K562 (cell line): ENCODE measurements at regions not wholly inside any gene's neighbourhood (a gene's known extent, or its start where the extent isn't known, plus 50 kb on each side); places are given as distances from the start of the nearest gene placed in this dataset.

ENCODE experiments used
- ATAC-seq: fragments of 200-7000 bp; cut with Tn5 transposase; 3 replicates; pipeline ENCODE4 v1.9.1; 2020; ENCODE audit warnings: moderate library complexity
- BruUV-seq: library from RNA; stranded (reverse); fragments of 400-500 nt; replicated peaks from 2 replicates; lab custom pipeline; 2021; lab: Mats Ljungman, UMichigan
- CTCF ChIA-PET: fragments of 300-600 bp; formaldehyde crosslinking; extraction: SDS; loops from one replicate; lab custom pipeline; 2021; ENCODE audit warnings: low intra/inter-chr PET ratio; lab: Yijun Ruan, JAX
- POLR2A ChIA-PET: fragments of 300-600, 350-650 bp; sonication (Branson Sonifier 250); formaldehyde crosslinking; extraction: SDS; loops from one replicate; lab custom pipeline; 2021; ENCODE audit warnings: antibody characterized with exemption, inconsistent platforms; lab: Yijun Ruan, JAX
- DNase-seq, 4 experiments: peaks; one replicate each; pipeline versions ENCODE4 v3.0.0 to v3.0.0-alpha.2; 2011 to 2018; ENCODE audit warnings: low spot score in 3 of 4, mixed read lengths in 3 of 4; ENCODE audit errors: extremely low read depth in 1 of 4
- FAIRE-seq: peaks from 2 replicates; lab custom pipeline; 2011; peaks lifted over from hg19 to GRCh38; lab: Jason Lieb, UNC
- H2AFZ ChIP-seq: 2 replicates; pipeline ENCODE4 v1.6.0; 2011; ENCODE audit warnings: low read depth, low read length, control low read depth, inconsistent platforms
- H3K27ac ChIP-seq: fragments of 200-600 bp; 3 replicates; pipeline ENCODE4 v1.8.0; 2011; ENCODE audit warnings: low read depth, mild to moderate bottlenecking, control low read depth, inconsistent platforms, low read length, moderate library complexity, mixed read lengths; ENCODE audit errors: extremely low read depth
- H3K27me3 ChIP-seq, 2 experiments: fragments of 300-600 bp in 1 of 2; 2 replicates in 1 of 2; 3 replicates in 1 of 2; pipeline versions ENCODE4 v1.6.0 to v1.8.0; 2011; ENCODE audit warnings: inconsistent platforms in 2 of 2, low read length in 2 of 2, mild to moderate bottlenecking in 1 of 2, mixed read lengths in 1 of 2, moderate library complexity in 1 of 2; ENCODE audit not compliant: control insufficient read depth in 2 of 2, insufficient read depth in 2 of 2
- H3K36me3 ChIP-seq: fragments of 300-600 bp; 3 replicates; pipeline ENCODE4 v1.8.0; 2011; ENCODE audit warnings: mild to moderate bottlenecking, low read length, inconsistent platforms; ENCODE audit not compliant: control insufficient read depth, insufficient read depth
- H3K4me1 ChIP-seq, 2 experiments: fragments of 200-600 bp in 1 of 2; replicated peaks in 1 of 2; 2 replicates in 1 of 2; 3 replicates in 1 of 2; pipeline versions ENCODE4 v1.5.1 to v1.8.0; 2011; ENCODE audit warnings: inconsistent platforms in 2 of 2, low read length in 2 of 2, mild to moderate bottlenecking in 1 of 2, mixed read lengths in 1 of 2, moderate library complexity in 1 of 2; ENCODE audit not compliant: control insufficient read depth in 2 of 2, insufficient read depth in 2 of 2
- H3K4me2 ChIP-seq: 2 replicates; pipeline ENCODE4 v1.6.1; 2011; ENCODE audit warnings: low read length, control low read depth, inconsistent platforms, mixed read lengths; ENCODE audit not compliant: insufficient read depth
- H3K4me3 ChIP-seq: fragments of 200-600 bp; sonication (generic), shearing (Covaris generic); 2 replicates; pipeline ENCODE4 v1.5.1; 2016; ENCODE audit warnings: control low read depth, inconsistent platforms
- H3K79me2 ChIP-seq: fragments of 200-600 bp; 3 replicates; pipeline ENCODE4 v1.8.0; 2011; ENCODE audit warnings: low read length, inconsistent platforms; ENCODE audit not compliant: control insufficient read depth, insufficient read depth
- H3K9ac ChIP-seq, 2 experiments: 2 replicates each; pipeline versions ENCODE4 v1.6.0 to v1.6.1; 2011; ENCODE audit warnings: low read depth in 2 of 2, low read length in 2 of 2, control low read depth in 1 of 2, inconsistent platforms in 1 of 2, mild to moderate bottlenecking in 1 of 2, mixed read lengths in 1 of 2; ENCODE audit not compliant: insufficient read depth in 1 of 2
- H3K9me1 ChIP-seq: one replicate; pipeline ENCODE4 v1.6.0; 2011; ENCODE audit warnings: inconsistent platforms, mild to moderate bottlenecking, low read length, moderate library complexity; ENCODE audit not compliant: control insufficient read depth, insufficient read depth
- H3K9me3 ChIP-seq: replicated peaks from 2 replicates; pipeline ENCODE4 v1.5.1; 2011; ENCODE audit warnings: low read depth, low read length, inconsistent platforms; ENCODE audit not compliant: control insufficient read depth, insufficient read depth
- H4K20me1 ChIP-seq: replicated peaks from 2 replicates; pipeline ENCODE4 v1.6.1; 2011; ENCODE audit warnings: low read length, inconsistent platforms, mixed read lengths; ENCODE audit not compliant: control insufficient read depth, insufficient read depth
- KAT2B ChIP-seq: IDR thresholded peaks from one replicate; pipeline ENCODE4 v1.6.1; 2012; ENCODE audit warnings: low read depth, mild to moderate bottlenecking, control low read depth, inconsistent platforms, low read length, moderate library complexity
- MXI1 ChIP-seq: IDR thresholded peaks from 2 replicates; pipeline ENCODE4 v1.6.1; 2011; ENCODE audit warnings: low read depth, mild to moderate bottlenecking, improper control_type of control experiment, low read length
- NFE2 ChIP-seq: IDR thresholded peaks from 2 replicates; pipeline ENCODE4 v1.6.1; 2014; ENCODE audit warnings: antibody characterized with exemption, low read depth
- RBM22 ChIP-seq: fragments of 200-400 bp; formaldehyde crosslinking; IDR thresholded peaks from 2 replicates; pipeline ENCODE4 v1.6.1; 2018; ENCODE audit warnings: low read length, low read depth; ENCODE audit not compliant: poor library complexity, severe bottlenecking
- RBM39 ChIP-seq: fragments of 200-400 bp; formaldehyde crosslinking; optimal IDR thresholded peaks from 2 replicates; pipeline ENCODE3; 2018; ENCODE audit warnings: low read depth, low read length
- SMARCA5 ChIP-seq: fragments of 450-650 bp; IDR thresholded peaks from 2 replicates; pipeline ENCODE4 v1.6.1; 2016
- SPI1 ChIP-seq: IDR thresholded peaks from 2 replicates; pipeline ENCODE4 v1.6.1; 2011; ENCODE audit warnings: low read depth, low read length, control low read depth, borderline replicate concordance
- ZNF165 ChIP-seq: fragments of 250-450 bp; sonication (Bioruptor Pico); IDR thresholded peaks from 2 replicates; pipeline ENCODE4 v1.4.0; 2020; ENCODE audit warnings: borderline replicate concordance
- ZNF668 ChIP-seq: fragments of 250-450 bp; sonication (Bioruptor Pico); IDR thresholded peaks from 2 replicates; pipeline ENCODE4 v1.8.0; 2022; ENCODE audit warnings: mild to moderate bottlenecking, inconsistent platforms
- WGBS: fragments of 100-300 bp; shearing (Covaris generic); methylation state at CpG from one replicate; pipeline ENCODE4 v1.1.6; 2016; ENCODE audit warnings: low coverage, mixed read lengths; ENCODE audit not compliant: insufficient coverage; ENCODE audit errors: missing lambda C conversion rate; 5-methylcytosine and 5-hydroxymethylcytosine counted together
- in situ Hi-C: fragments of 300-500 bp; cut with MboI; formaldehyde crosslinking; loops from 4 replicates; pipeline ENCODE4 v1.15.0; 2018; ENCODE audit warnings: inconsistent platforms, mixed read lengths
- intact Hi-C: fragments of 100-400 bp; cut with micrococcal nuclease; formaldehyde crosslinking; loops from 2 replicates; pipeline ENCODE4 v1.14.2; 2022
- TF ChIP-seq, protein P1 (sequence below): IDR thresholded peaks from 2 replicates; pipeline ENCODE4 v1.6.1; 2014; ENCODE audit warnings: antibody characterized with exemption
- TF ChIP-seq, protein P2 (sequence below): fragments of 450-650 bp; formaldehyde crosslinking; IDR thresholded peaks from 2 replicates; pipeline ENCODE4 v1.4.0; 2020; ENCODE audit warnings: mild to moderate bottlenecking

DNA sequence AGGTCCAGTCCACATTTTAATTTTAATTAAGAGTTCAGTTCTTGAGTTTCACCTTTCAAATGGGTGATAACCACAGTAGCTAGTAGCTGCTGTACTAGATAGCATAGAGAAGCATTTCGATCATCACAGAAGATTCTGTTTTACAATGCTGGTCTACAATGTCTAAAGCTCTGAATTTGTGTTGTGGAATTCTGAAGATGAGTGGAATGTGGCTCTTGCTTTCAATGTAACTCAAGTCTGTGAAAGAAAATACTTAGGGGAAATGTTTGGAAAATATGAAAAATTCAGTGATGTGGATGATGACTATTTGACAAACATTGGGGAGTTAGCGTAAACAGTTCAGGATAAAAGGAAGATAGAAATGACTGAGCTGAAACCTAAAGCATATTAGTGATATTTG, 139.4 kb downstream of the GNAT3 start (continued):
- TF ChIP-seq, protein P1, sequence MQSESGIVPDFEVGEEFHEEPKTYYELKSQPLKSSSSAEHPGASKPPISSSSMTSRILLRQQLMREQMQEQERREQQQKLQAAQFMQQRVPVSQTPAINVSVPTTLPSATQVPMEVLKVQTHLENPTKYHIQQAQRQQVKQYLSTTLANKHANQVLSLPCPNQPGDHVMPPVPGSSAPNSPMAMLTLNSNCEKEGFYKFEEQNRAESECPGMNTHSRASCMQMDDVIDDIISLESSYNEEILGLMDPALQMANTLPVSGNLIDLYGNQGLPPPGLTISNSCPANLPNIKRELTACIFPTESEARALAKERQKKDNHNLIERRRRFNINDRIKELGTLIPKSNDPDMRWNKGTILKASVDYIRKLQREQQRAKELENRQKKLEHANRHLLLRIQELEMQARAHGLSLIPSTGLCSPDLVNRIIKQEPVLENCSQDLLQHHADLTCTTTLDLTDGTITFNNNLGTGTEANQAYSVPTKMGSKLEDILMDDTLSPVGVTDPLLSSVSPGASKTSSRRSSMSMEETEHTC = no peak
- TF ChIP-seq SPI1 (no peak), RBM39 (no peak), SMARCA5 (no peak)

DNA sequence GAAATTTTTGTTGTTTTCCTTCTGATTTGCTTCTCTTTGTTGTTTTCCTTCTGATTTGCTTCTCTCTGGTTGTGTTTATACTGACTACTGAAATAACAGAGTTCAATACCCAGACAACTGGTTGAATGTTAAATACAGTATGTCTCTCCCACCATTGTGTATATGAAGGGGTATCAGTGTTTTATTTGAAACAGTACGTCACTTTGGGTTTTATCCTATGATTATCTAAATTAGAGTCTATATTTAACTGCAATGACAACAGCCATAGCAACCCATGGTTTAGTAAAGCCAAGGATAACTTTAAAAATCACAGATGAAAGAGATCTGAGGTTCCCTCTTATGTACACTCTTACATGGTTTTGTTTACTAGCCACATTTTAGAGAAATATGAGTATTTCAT, 141.3 kb downstream of the GNAT3 start:
- TF ChIP-seq MXI1 = no peak
- TF ChIP-seq RBM22 = no peak
- no peak for TF ChIP-seq KAT2B
- no peak for TF ChIP-seq ZNF165 (CRISPR knock-in tag)
- TF ChIP-seq ZNF668 (CRISPR knock-in tag) = no peak
- TF ChIP-seq NFE2 = no peak
- TF ChIP-seq, protein P2, sequence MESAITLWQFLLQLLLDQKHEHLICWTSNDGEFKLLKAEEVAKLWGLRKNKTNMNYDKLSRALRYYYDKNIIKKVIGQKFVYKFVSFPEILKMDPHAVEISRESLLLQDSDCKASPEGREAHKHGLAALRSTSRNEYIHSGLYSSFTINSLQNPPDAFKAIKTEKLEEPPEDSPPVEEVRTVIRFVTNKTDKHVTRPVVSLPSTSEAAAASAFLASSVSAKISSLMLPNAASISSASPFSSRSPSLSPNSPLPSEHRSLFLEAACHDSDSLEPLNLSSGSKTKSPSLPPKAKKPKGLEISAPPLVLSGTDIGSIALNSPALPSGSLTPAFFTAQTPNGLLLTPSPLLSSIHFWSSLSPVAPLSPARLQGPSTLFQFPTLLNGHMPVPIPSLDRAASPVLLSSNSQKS (CRISPR knock-in tag) = no peak
- Histone ChIP-seq H3K4me2 (no peak overlapping the region), H3K4me1 (no peaks in the 10 kb centered on the region), H3K9ac (no peak overlapping the region), H3K27me3 (no peaks in the 10 kb centered on the region), H3K4me3 (no peak overlapping the region), H3K9me1 (no peaks in the 10 kb centered on the region), H2AFZ (no peak overlapping the region), H3K27ac (no peak overlapping the region), H3K36me3 (no peaks in the 10 kb centered on the region), H3K79me2 (no peaks in the 10 kb centered on the region), H4K20me1 (no peaks in the 10 kb centered on the region), H3K9me3 (no peaks in the 10 kb centered on the region)
- DNase-seq = no peak
- intact Hi-C loops = no loop called here
- 0% methylated on average over 1 of the region's 1 CpG for WGBS
- ATAC-seq = no peak
- ChIA-PET POLR2A (no interaction called here), CTCF (no interaction called here)
- in situ Hi-C loops = no loop called here
- FAIRE-seq = no peak
- no TSS peak for BruUV-seq
